Endothelial cell of umbilical vein (primary cell): ENCODE measurements at regions not wholly inside any gene's neighbourhood (a gene's known extent, or its start where the extent isn't known, plus 50 kb on each side); places are given as distances from the start of the nearest gene placed in this dataset.

Experiments used
- EZH2 ChIP-seq: IDR thresholded peaks from 2 replicates; pipeline ENCODE4 v1.6.1; 2012; ENCODE audit warnings: borderline replicate concordance, low read depth, mild to moderate bottlenecking, moderate library complexity, low read length, inconsistent platforms; ENCODE audit not compliant: severe bottlenecking
- GATA2 ChIP-seq: IDR thresholded peaks from 2 replicates; pipeline ENCODE4 v1.7.0; 2011; ENCODE audit warnings: low read depth, mild to moderate bottlenecking, moderate library complexity, mixed read lengths, low read length; ENCODE audit not compliant: insufficient read length, insufficient read depth
- JUN ChIP-seq: IDR thresholded peaks from 2 replicates; pipeline ENCODE4 v1.6.1; 2011; ENCODE audit warnings: borderline replicate concordance, low read depth; ENCODE audit not compliant: insufficient read length, insufficient read depth
- POLR2A ChIP-seq: IDR thresholded peaks from 2 replicates; pipeline ENCODE4 v1.6.1; 2012; ENCODE audit warnings: low read depth, mild to moderate bottlenecking, control low read depth, low read length
- POLR2AphosphoS5 ChIP-seq: IDR thresholded peaks from 2 replicates; pipeline ENCODE4 v1.6.1; 2012; ENCODE audit warnings: low read depth, mild to moderate bottlenecking, control low read depth, low read length, moderate library complexity; ENCODE audit not compliant: insufficient read depth
- TF ChIP-seq, protein P1 (sequence below), 2 donors: IDR thresholded peaks; 1 replicate in 1 of 2; 2 replicates in 1 of 2; pipeline ENCODE4 v1.5.1; 2011; ENCODE audit warnings: low read length in 2 of 2, mild to moderate bottlenecking in 2 of 2, moderate library complexity in 2 of 2, control low read depth in 1 of 2, inconsistent platforms in 1 of 2, low read depth in 1 of 2; ENCODE audit not compliant: insufficient read depth in 1 of 2; ENCODE audit errors: extremely low read depth in 1 of 2

GRCh38 chr7:84484502-84485079 lies 290.0 kb upstream of the SEMA3A start:
- TF ChIP-seq JUN (no peak), GATA2 (no peak), EZH2 (no peak), POLR2A (no peak), POLR2AphosphoS5 (no peak)
- TF ChIP-seq, protein P1, sequence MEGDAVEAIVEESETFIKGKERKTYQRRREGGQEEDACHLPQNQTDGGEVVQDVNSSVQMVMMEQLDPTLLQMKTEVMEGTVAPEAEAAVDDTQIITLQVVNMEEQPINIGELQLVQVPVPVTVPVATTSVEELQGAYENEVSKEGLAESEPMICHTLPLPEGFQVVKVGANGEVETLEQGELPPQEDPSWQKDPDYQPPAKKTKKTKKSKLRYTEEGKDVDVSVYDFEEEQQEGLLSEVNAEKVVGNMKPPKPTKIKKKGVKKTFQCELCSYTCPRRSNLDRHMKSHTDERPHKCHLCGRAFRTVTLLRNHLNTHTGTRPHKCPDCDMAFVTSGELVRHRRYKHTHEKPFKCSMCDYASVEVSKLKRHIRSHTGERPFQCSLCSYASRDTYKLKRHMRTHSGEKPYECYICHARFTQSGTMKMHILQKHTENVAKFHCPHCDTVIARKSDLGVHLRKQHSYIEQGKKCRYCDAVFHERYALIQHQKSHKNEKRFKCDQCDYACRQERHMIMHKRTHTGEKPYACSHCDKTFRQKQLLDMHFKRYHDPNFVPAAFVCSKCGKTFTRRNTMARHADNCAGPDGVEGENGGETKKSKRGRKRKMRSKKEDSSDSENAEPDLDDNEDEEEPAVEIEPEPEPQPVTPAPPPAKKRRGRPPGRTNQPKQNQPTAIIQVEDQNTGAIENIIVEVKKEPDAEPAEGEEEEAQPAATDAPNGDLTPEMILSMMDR (IDR thresholded peaks at IDR 0.05; ENCODE audit: extremely low read depth in 1 of 2, insufficient read depth in 1 of 2, low read depth in 1 of 2, low read length in 2 of 2) = no peak
